Liver (tissue), 8 donors: ENCODE measurements at regions not wholly inside any gene's neighbourhood (a gene's known extent, or its start where the extent isn't known, plus 50 kb on each side); places are given as distances from the start of the nearest gene placed in this dataset.
A peak's percentile ranks its signal among the peaks of the same experiment; 100 is the strongest.

Experiments
- DNase-seq: peaks from one replicate; pipeline ENCODE4 v3.0.0-alpha.2; 2017; ENCODE audit warnings: low spot score
- H3K27ac ChIP-seq, 2 donors: one replicate each; pipeline ENCODE4 v1.7.0; 2013; ENCODE audit warnings: inconsistent platforms in 2 of 2, low read length in 2 of 2, control low read depth in 1 of 2, low read depth in 1 of 2, mild to moderate bottlenecking in 1 of 2
- H3K27me3 ChIP-seq, 4 donors: one replicate each; pipeline versions ENCODE4 v1.6.1 to v1.7.0; 2013; ENCODE audit warnings: low read length in 3 of 4, inconsistent platforms in 1 of 4, mild to moderate bottlenecking in 1 of 4, moderate library complexity in 1 of 4; ENCODE audit not compliant: control insufficient read depth in 4 of 4, insufficient read depth in 4 of 4
- H3K36me3 ChIP-seq, 4 donors: one replicate each; pipeline versions ENCODE4 v1.6.1 to v1.7.0; 2013; ENCODE audit warnings: low read length in 3 of 4, mild to moderate bottlenecking in 3 of 4, low read depth in 1 of 4, moderate library complexity in 1 of 4; ENCODE audit not compliant: control insufficient read depth in 4 of 4, insufficient read depth in 3 of 4
- H3K4me1 ChIP-seq, 4 donors: one replicate each; pipeline versions ENCODE4 v1.6.1 to v1.7.0; 2013; ENCODE audit warnings: low read length in 3 of 4, mild to moderate bottlenecking in 3 of 4, moderate library complexity in 1 of 4; ENCODE audit not compliant: control insufficient read depth in 4 of 4, insufficient read depth in 4 of 4
- H3K4me3 ChIP-seq, 3 donors: one replicate each; pipeline versions ENCODE4 v1.6.1 to v1.7.0; 2013; ENCODE audit warnings: low read length in 3 of 3, control low read depth in 1 of 3, low read depth in 1 of 3, mild to moderate bottlenecking in 1 of 3
- H3K9ac ChIP-seq, 2 donors: one replicate each; pipeline ENCODE4 v1.7.0; 2013; ENCODE audit warnings: low read length in 2 of 2, mild to moderate bottlenecking in 2 of 2, moderate library complexity in 2 of 2, control low read depth in 1 of 2, low read depth in 1 of 2
- H3K9me3 ChIP-seq, 4 donors: one replicate each; pipeline versions ENCODE4 v1.6.1 to v1.7.0; 2013; ENCODE audit warnings: low read length in 3 of 4; ENCODE audit not compliant: control insufficient read depth in 4 of 4
- ATF3 ChIP-seq: IDR thresholded peaks from 2 replicates; pipeline ENCODE4 v1.6.1; 2016; ENCODE audit warnings: antibody characterized with exemption
- CTCF ChIP-seq: fragments of 150-350 bp; IDR thresholded peaks from 2 replicates; pipeline ENCODE4 v1.5.1; 2017; ENCODE audit warnings: improper control_type of control experiment, low read depth, low read length; ENCODE audit not compliant: missing input control
- FOXA1 ChIP-seq: IDR thresholded peaks from 2 replicates; pipeline ENCODE4 v1.6.1; 2016; ENCODE audit warnings: antibody characterized with exemption
- GABPA ChIP-seq, 2 donors: IDR thresholded peaks in 1 of 2; conservative IDR thresholded peaks in 1 of 2; 2 replicates each; pipeline ENCODE4 v1.6.1; 2016; ENCODE audit warnings: antibody characterized with exemption in 2 of 2, mild to moderate bottlenecking in 1 of 2, moderate library complexity in 1 of 2
- HNF4A ChIP-seq, 2 donors: conservative IDR thresholded peaks; 2 replicates each; pipeline ENCODE4 v1.6.1; 2016; ENCODE audit warnings: antibody characterized with exemption in 2 of 2, mild to moderate bottlenecking in 2 of 2
- HNF4G ChIP-seq: IDR thresholded peaks from 2 replicates; pipeline ENCODE4 v1.6.1; 2016; ENCODE audit warnings: antibody characterized with exemption
- JUND ChIP-seq, 2 donors: IDR thresholded peaks; 2 replicates each; pipeline ENCODE4 v1.6.1; 2016; ENCODE audit warnings: antibody characterized with exemption in 2 of 2
- MAX ChIP-seq: IDR thresholded peaks from 2 replicates; pipeline ENCODE4 v1.6.1; 2016; ENCODE audit warnings: antibody characterized with exemption
- NR2F2 ChIP-seq: IDR thresholded peaks from 2 replicates; pipeline ENCODE4 v1.6.1; 2016; ENCODE audit warnings: antibody characterized with exemption
- RAD21 ChIP-seq, 2 donors: IDR thresholded peaks; 2 replicates each; pipeline ENCODE4 v1.6.1; 2016; ENCODE audit warnings: antibody characterized with exemption in 2 of 2, mild to moderate bottlenecking in 2 of 2
- REST ChIP-seq: IDR thresholded peaks from 2 replicates; pipeline ENCODE4 v1.6.1; 2016; ENCODE audit warnings: antibody characterized with exemption, mild to moderate bottlenecking
- RXRA ChIP-seq, 2 donors: IDR thresholded peaks; 2 replicates each; pipeline ENCODE4 v1.6.1; 2017 to 2018; ENCODE audit warnings: antibody characterized with exemption in 2 of 2, mild to moderate bottlenecking in 1 of 2
- SP1 ChIP-seq: IDR thresholded peaks from 2 replicates; pipeline ENCODE4 v1.6.1; 2018; ENCODE audit warnings: antibody characterized with exemption, mild to moderate bottlenecking
- TAF1 ChIP-seq: conservative IDR thresholded peaks from 2 replicates; pipeline ENCODE4 v1.6.1; 2016; ENCODE audit warnings: antibody characterized with exemption, mild to moderate bottlenecking
- YY1 ChIP-seq: IDR thresholded peaks from 2 replicates; pipeline ENCODE4 v1.6.1; 2016; ENCODE audit warnings: antibody characterized with exemption, mild to moderate bottlenecking
- ZBTB33 ChIP-seq: IDR thresholded peaks from 2 replicates; pipeline ENCODE4 v1.6.1; 2016; ENCODE audit warnings: antibody characterized with exemption
- WGBS: extraction: QIAGEN DNeasy Blood & Tissue Kit; methylation state at CpG from one replicate; pipeline ENCODE4 v1.1.7; 2013; 5-methylcytosine and 5-hydroxymethylcytosine counted together
- donor health status: healthy.
- donor health status: healthy.
- donor health status: healthy.
- donor health status: healthy.
- donor health status: healthy.

- Histone ChIP-seq H3K27me3 (no peaks in the 10 kb centered on the region), H3K4me3 (no peak overlapping the region), H3K36me3 (no peaks in the 10 kb centered on the region), H3K9ac (no peak overlapping the region), H3K4me1 (no peaks in the 10 kb centered on the region), H3K9me3 (no peaks in the 10 kb centered on the region), H3K27ac (no peak overlapping the region)
- TF ChIP-seq RXRA (IDR thresholded peaks at IDR 0.05) (no peak), NR2F2 (no peak)
- whole genome bisulfite sequencing = 96% methylated on average over 4 of the region's 4 CpGs
- no peak for DNase-seq
Measured at GRCh38 chr6:14874975-14875480, 370.8 kb upstream of the JARID2 start.

GRCh38 chr6:14875481-14876063 is 370.3 kb upstream of the JARID2 start:
- Histone ChIP-seq H3K4me3 (no peak overlapping the region), H3K27me3 (no peaks in the 10 kb centered on the region), H3K4me1 (no peaks in the 10 kb centered on the region), H3K27ac (no peak overlapping the region), H3K36me3 (no peaks in the 10 kb centered on the region), H3K9ac (no peak overlapping the region), H3K9me3 (no peaks in the 10 kb centered on the region)
- no peak for DNase-seq
- WGBS = 87% methylated on average over 6 of the region's 6 CpGs
- TF ChIP-seq GABPA (IDR thresholded peaks at IDR 0.05 in 1 of 2, conservative IDR thresholded peaks at IDR 0.05 in 1 of 2) = no peak
- TF ChIP-seq FOXA1 = no peak
- no peak for TF ChIP-seq SP1
- TF ChIP-seq HNF4G = no peak
- no peak for TF ChIP-seq MAX
- TF ChIP-seq ATF3 = no peak
- no peak for TF ChIP-seq ZBTB33
- TF ChIP-seq HNF4A (conservative IDR thresholded peaks at IDR 0.05) = no peak

GRCh38 chr6:14876778-14877613 is 368.9 kb upstream of the JARID2 start:
- Histone ChIP-seq H3K4me3 (no peak overlapping the region), H3K9ac (no peak overlapping the region), H3K9me3 (no peaks in the 10 kb centered on the region), H3K27ac (peak overlapping the region in 1 of 2 donors; percentile 5), H3K4me1 (no peaks in the 10 kb centered on the region), H3K36me3 (no peaks in the 10 kb centered on the region), H3K27me3 (no peaks in the 10 kb centered on the region)
- WGBS = 60% methylated on average over 11 of the region's 11 CpGs
- TF ChIP-seq ATF3 = no peak
- no peak for TF ChIP-seq HNF4G
- TF ChIP-seq JUND (IDR thresholded peaks at IDR 0.05) = peak; percentile 74 to 83
- TF ChIP-seq RXRA (IDR thresholded peaks at IDR 0.05) = peak in 1 of 2 donors; percentile 5
- TF ChIP-seq HNF4A (conservative IDR thresholded peaks at IDR 0.05) = no peak
- TF ChIP-seq SP1 = peak; percentile 16
- no peak for TF ChIP-seq REST
- TF ChIP-seq RAD21 (IDR thresholded peaks at IDR 0.05) = peak in 1 of 2 donors; percentile 21
- no peak for TF ChIP-seq FOXA1
- no peak for TF ChIP-seq CTCF
- TF ChIP-seq YY1 = no peak
- TF ChIP-seq TAF1 = no peak
- no peak for TF ChIP-seq NR2F2
- DNase-seq = no peak
